GM18526 (cell line): ENCODE measurements at regions not wholly inside any gene's neighbourhood (a gene's known extent, or its start where the extent isn't known, plus 50 kb on each side); places are given as distances from the start of the nearest gene placed in this dataset.

Experiments
- POLR2A ChIP-seq: IDR thresholded peaks from 3 replicates; pipeline ENCODE4 v1.6.1; 2011; ENCODE audit not compliant: insufficient read length; ENCODE audit errors: extremely low read depth

DNA sequence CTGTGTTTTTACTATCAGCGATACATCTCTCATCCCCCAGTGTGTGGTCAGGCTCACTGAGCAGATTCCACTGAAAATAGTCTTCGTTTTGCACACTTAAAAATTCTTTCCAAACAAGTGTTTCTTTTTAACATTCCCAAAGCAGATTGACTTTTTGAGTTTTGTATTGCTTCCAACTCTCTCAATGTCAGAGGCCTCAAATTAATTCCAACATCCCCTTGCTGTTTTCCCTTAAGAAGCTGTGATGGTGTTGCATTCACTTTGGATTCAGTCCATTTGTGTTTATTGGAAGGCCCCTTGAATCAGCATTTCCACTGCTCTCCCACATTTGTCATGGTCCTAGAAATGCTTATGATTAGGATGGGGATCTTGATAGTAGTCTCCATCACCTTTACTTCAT, 228.7 kb downstream of the KCNRG start:
- TF ChIP-seq POLR2A, result no peak

DNA sequence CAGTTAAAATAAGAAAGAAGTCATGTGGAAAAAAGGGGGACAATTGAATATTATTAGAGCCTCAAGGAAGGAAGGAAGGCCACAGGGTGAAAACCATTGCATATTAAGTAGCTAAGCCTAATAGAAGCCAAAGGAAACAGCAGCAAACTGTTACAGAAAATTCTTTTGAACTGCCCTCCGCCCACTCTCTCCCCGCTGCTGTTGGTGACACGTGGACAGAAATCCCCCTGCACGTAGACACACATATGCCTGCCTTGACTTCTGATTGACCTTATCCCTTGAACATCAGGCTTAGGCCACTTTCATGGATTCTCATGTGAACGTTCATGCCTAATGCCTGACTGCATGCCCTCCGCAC, 229.1 kb downstream of the KCNRG start:
- no peak for TF ChIP-seq POLR2A

- TF ChIP-seq POLR2A, result no peak
Observed at GRCh38 chr13:50244713-50245574, 229.7 kb downstream of the KCNRG start.

GRCh38 chr13:50247223-50247622, 232.0 kb downstream of the KCNRG start:
- TF ChIP-seq POLR2A, result no peak

DNA sequence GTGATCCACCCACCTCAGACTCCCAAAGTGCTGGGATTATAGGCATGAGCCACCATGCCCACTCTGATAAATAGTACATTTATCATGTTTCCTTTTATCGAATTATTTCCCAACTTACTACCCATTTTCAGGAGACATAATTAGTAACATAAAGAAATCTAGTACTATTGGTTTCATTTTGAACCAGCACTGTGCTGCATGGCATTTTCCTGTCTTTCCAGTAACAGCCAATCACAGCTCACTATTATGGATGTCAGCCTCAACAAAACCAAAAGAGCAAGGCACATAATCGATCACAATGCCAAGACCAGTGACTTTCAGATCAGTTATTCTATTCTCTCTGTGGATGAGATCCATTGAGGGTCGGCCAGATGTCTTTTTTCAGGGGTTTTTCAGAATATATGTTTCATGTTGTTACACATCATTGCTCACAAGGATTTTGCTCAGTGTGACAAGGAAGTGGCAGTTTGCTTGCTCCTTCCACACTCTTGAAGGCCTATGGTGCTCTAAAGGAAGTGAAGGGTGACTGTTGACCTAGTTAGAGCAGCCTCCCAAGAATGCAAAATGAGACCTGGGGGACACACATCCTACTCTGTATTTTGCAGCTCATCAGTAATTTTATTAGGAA, 233.4 kb downstream of the KCNRG start:
- no peak for TF ChIP-seq POLR2A

GRCh38 chr13:50249144-50249521, 233.9 kb downstream of the KCNRG start:
- TF ChIP-seq POLR2A, result no peak

- TF ChIP-seq POLR2A, result no peak
Observed at GRCh38 chr13:50250401-50250800, 235.2 kb downstream of the KCNRG start.

DNA sequence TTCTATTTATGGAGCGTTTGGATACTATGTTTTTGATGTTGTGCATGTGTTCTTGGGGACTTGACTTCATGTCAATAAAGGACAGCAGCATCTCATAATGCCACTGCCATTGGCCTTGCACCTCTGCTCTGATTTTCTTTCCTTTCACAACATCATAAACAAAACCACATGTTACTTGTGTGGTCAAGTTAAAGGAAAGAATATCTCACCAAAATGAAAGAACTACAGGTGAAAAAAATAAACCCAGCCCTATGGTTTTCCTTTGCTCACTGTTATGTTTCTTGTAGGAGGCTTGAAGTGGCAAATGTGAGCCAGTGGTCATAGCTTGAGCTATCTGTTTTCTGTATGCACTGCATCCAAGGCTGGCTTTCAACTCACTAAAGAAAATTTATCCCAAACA, 240.4 kb downstream of the KCNRG start:
- TF ChIP-seq POLR2A, result no peak

- no peak for TF ChIP-seq POLR2A
Observed at GRCh38 chr13:50257646-50258045, 242.4 kb downstream of the KCNRG start.

DNA sequence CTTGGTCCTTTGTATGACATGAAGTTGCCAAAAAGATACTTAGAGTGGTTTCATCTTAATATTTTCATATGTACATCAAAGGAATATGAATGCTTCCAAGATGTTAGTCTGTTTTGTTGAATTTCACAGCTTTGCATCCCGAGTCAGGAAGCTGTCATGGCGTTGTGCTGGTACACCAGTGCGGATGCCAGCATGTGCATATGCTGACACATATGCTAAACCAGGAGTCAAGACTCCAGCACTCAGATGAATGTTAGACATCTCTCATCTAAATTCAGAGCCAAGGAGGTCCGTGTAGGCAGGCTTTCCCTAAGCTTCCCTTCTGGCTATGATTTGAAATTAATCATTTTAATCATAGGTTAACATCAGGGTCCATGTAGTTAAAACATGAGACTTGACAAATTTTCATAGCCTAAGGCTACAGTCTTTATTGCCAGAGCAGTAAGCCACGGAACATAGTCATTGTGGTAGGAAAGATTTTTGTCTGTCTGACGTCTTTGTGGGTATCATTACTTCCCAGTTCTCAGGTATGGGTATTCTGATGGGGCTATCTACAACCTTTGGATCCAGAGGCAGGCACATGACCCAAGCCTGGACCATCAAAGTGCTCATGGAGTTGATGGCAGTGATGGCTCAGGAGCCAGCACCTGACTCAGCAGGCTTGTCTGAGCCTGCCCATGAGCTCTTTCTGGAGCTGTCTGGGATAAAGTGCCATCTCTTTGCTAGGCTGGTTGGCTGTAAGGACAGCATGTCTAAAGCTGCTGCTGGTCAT, 246.1 kb downstream of the KCNRG start:
- TF ChIP-seq POLR2A, result no peak

GRCh38 chr13:50267066-50267465, 251.8 kb downstream of the KCNRG start:
- TF ChIP-seq POLR2A, result no peak

GRCh38 chr13:50267917-50268316, 252.7 kb downstream of the KCNRG start:
- TF ChIP-seq POLR2A, result no peak

DNA sequence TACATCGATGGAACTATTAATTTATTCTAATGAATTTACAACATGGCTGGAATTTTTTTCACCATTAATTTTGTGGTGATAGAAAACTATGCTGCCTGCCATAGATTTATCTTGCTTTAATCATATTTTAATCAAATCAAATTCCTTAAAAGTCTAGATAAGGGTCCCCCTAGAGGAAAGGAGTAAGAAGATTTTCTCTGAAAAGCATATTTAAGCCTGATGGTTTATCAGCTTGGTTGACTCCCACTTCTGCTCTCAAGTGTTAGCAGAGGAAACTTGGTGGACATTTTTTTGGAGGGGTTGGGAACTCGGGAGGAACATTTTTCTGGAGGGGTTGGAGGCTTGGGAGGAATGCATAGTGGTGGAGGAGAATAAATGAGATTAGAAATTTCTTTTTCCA, 253.3 kb downstream of the KCNRG start:
- TF ChIP-seq POLR2A, result no peak

GRCh38 chr13:50274181-50274580, 258.9 kb downstream of the KCNRG start:
- TF ChIP-seq POLR2A, result no peak

- TF ChIP-seq POLR2A, result no peak
Observed at GRCh38 chr13:50275392-50276063, 260.3 kb downstream of the KCNRG start.
